Upper lobe of left lung (tissue), 4 donors: ENCODE measurements at regions not wholly inside any gene's neighbourhood (a gene's known extent, or its start where the extent isn't known, plus 50 kb on each side); places are given as distances from the start of the nearest gene placed in this dataset.

Experiments
- EP300 ChIP-seq, 4 donors: sonication (generic); formaldehyde crosslinking; IDR thresholded peaks; one replicate each; pipeline ENCODE4 v1.5.1; 2017; ENCODE audit warnings: antibody characterized with exemption in 4 of 4, control low read depth in 2 of 4
- POLR2A ChIP-seq, 4 donors: fragments of 450-650 bp; IDR thresholded peaks; one replicate each; pipeline ENCODE4 v1.5.1; 2016 to 2017; ENCODE audit warnings: antibody characterized with exemption in 4 of 4, mild to moderate bottlenecking in 2 of 4
- POLR2AphosphoS5 ChIP-seq, 2 donors: sonication (generic); formaldehyde crosslinking; IDR thresholded peaks; one replicate each; pipeline ENCODE4 v1.5.1; 2017; ENCODE audit warnings: antibody characterized with exemption in 2 of 2
- TF ChIP-seq, protein P1 (sequence below), 6 experiments: fragments of 450-650 bp in 4 of 6; fragments of 200-600 bp in 2 of 6; sonication (generic) in 2 of 6; IDR thresholded peaks; one replicate each; pipeline ENCODE4 v1.5.1; 2016 to 2019; ENCODE audit warnings: antibody characterized with exemption in 6 of 6

DNA sequence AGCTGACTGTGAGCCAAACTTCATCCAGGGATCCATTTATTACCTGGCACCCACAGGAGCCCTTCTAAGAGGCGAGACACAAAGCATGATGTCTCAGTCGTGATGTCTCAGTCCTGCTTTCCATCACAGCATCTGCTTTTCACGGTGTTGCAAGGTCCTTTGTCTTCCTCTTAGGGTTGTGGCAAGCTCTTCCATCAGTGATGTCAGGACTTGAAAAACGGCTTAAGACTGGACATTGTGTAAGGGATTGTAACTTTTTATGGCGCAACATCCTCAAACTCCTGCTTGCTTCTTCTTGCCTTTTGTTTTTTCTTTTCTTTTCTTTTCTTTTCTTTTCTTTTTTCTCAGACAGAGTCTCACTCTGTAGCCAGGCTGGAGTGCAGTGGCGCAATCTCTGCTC lies 586.5 kb upstream of the TMEM132C start:
- no peak for TF ChIP-seq POLR2A (IDR thresholded peaks at IDR 0.05)
- TF ChIP-seq EP300 (IDR thresholded peaks at IDR 0.05), result no peak
- TF ChIP-seq, protein P1, sequence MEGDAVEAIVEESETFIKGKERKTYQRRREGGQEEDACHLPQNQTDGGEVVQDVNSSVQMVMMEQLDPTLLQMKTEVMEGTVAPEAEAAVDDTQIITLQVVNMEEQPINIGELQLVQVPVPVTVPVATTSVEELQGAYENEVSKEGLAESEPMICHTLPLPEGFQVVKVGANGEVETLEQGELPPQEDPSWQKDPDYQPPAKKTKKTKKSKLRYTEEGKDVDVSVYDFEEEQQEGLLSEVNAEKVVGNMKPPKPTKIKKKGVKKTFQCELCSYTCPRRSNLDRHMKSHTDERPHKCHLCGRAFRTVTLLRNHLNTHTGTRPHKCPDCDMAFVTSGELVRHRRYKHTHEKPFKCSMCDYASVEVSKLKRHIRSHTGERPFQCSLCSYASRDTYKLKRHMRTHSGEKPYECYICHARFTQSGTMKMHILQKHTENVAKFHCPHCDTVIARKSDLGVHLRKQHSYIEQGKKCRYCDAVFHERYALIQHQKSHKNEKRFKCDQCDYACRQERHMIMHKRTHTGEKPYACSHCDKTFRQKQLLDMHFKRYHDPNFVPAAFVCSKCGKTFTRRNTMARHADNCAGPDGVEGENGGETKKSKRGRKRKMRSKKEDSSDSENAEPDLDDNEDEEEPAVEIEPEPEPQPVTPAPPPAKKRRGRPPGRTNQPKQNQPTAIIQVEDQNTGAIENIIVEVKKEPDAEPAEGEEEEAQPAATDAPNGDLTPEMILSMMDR (IDR thresholded peaks at IDR 0.05), result no peak
- TF ChIP-seq POLR2AphosphoS5 (IDR thresholded peaks at IDR 0.05), result no peak
